ENCODE measurements at regions not wholly inside any gene's neighbourhood (a gene's known extent, or its start where the extent isn't known, plus 50 kb on each side); places are given as distances from the start of the nearest gene placed in this dataset.

DNA sequence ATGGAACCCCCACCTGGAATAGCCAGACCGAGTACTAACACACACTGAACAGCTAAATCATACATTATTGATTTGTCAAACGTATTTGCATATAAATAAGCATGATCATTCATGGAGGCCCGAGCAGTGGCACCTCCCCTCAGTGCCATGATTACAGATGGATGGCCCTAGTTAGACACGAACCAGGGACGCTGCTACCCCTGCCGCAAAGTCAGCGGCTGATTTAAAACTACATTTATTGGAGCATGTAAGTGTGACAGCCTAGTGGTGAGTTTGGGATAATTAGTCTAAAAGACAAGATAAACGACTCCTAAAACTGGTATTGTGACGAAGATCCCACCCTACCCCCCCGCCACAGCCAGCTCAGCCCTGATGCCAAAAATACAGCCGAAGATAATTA lies 159.1 kb upstream of the MAFB start:
- intact Hi-C loops (cut with micrococcal nuclease) (no loop called here), in situ Hi-C loops (cut with MboI) (no loop called here)
- POLR2A ChIA-PET, result no interaction called here
- H2AFZ ChIP-seq (ENCODE audit: low read depth, low read length), result no peak overlapping the region
- H3K4me2 ChIP-seq (ENCODE audit: insufficient read depth, low read length), result no peak overlapping the region
- CTCF ChIA-PET (ENCODE audit: low intra/inter-chr PET ratio), result no interaction called here
- H3K9me1 ChIP-seq (ENCODE audit: control insufficient read depth, insufficient read depth, low read length), result no peaks in the 10 kb centered on the region
- no peaks in the 10 kb centered on the region for H3K79me2 ChIP-seq (ENCODE audit: control insufficient read depth, insufficient read depth, low read length)
- no peaks in the 10 kb centered on the region for H3K4me1 ChIP-seq (replicated peaks in 1 of 2; ENCODE audit: control insufficient read depth in 2 of 2, insufficient read depth in 2 of 2, low read length in 2 of 2)
- peaks cover 0 to 3% of the 10 kb centered on the region in 2 experiments; a peak in 1 of 5 replicates for H3K27me3 ChIP-seq (ENCODE audit: control insufficient read depth in 2 of 2, insufficient read depth in 2 of 2, low read length in 2 of 2)
- no peaks in the 10 kb centered on the region for H3K9me3 ChIP-seq (replicated peaks; ENCODE audit: control insufficient read depth, insufficient read depth, low read depth, low read length)
- no peak for FAIRE-seq
- WGBS (ENCODE audit: insufficient coverage, low coverage, missing lambda C conversion rate), result 1% methylated on average over 11 of the region's 11 CpGs
- BruUV-seq (replicated peaks), result no TSS peak
- H3K27ac ChIP-seq (ENCODE audit: extremely low read depth, low read depth, low read length), result no peak overlapping the region
- H3K9ac ChIP-seq (ENCODE audit: insufficient read depth in 1 of 2, low read depth in 2 of 2, low read length in 2 of 2), result no peak overlapping the region
- TF ChIP-seq CHD1 (IDR thresholded peaks at IDR 0.05; ENCODE audit: low read length) (no peak), JUND (IDR thresholded peaks at IDR 0.05; ENCODE audit: borderline replicate concordance, low read depth, low read length) (no peak), JUND (tag; IDR thresholded peaks at IDR 0.05; ENCODE audit: borderline replicate concordance, low read depth, low read length) (no peak), SMARCA5 (IDR thresholded peaks at IDR 0.05) (no peak), NFIX (CRISPR knock-in tag; IDR thresholded peaks at IDR 0.05; ENCODE audit: low read depth) (no peak), U2AF2 (optimal IDR thresholded peaks at IDR 0.05; ENCODE audit: low read depth, low read length) (no peak), GATAD2A (IDR thresholded peaks at IDR 0.05) (no peak), ZNF274 (IDR thresholded peaks at IDR 0.05; ENCODE audit: borderline replicate concordance, low read depth, low read length) (no peak)
- TF ChIP-seq, protein P1, sequence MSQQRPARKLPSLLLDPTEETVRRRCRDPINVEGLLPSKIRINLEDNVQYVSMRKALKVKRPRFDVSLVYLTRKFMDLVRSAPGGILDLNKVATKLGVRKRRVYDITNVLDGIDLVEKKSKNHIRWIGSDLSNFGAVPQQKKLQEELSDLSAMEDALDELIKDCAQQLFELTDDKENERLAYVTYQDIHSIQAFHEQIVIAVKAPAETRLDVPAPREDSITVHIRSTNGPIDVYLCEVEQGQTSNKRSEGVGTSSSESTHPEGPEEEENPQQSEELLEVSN (IDR thresholded peaks at IDR 0.05; ENCODE audit: borderline replicate concordance in 1 of 2, extremely low read depth in 1 of 2, insufficient read depth in 1 of 2, insufficient read length in 1 of 2, low read depth in 1 of 2, low read length in 1 of 2, poor library complexity in 1 of 2, severe bottlenecking in 1 of 2), result no peak
- TF ChIP-seq, protein P2, sequence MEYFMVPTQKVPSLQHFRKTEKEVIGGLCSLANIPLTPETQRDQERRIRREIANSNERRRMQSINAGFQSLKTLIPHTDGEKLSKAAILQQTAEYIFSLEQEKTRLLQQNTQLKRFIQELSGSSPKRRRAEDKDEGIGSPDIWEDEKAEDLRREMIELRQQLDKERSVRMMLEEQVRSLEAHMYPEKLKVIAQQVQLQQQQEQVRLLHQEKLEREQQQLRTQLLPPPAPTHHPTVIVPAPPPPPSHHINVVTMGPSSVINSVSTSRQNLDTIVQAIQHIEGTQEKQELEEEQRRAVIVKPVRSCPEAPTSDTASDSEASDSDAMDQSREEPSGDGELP (CRISPR knock-in tag; IDR thresholded peaks at IDR 0.05; ENCODE audit: borderline replicate concordance), result no peak
- no peaks in the 10 kb centered on the region for H4K20me1 ChIP-seq (replicated peaks; ENCODE audit: control insufficient read depth, insufficient read depth, low read length)
- ATAC-seq, result no peak
- no peak for DNase-seq (ENCODE audit: extremely low read depth in 1 of 4, low spot score in 3 of 4)
- H3K4me3 ChIP-seq, result no peak overlapping the region
- no peaks in the 10 kb centered on the region for H3K36me3 ChIP-seq (ENCODE audit: control insufficient read depth, insufficient read depth, low read length)

Data from K562 (cell line).